ENCODE measurements at regions not wholly inside any gene's neighbourhood (a gene's known extent, or its start where the extent isn't known, plus 50 kb on each side); places are given as distances from the start of the nearest gene placed in this dataset.
"Not testable (repeated sequence)": the region's sequence is repeated elsewhere in the genome, so short reads cannot be mapped to it uniquely, and the experiment has no call there.

DNA sequence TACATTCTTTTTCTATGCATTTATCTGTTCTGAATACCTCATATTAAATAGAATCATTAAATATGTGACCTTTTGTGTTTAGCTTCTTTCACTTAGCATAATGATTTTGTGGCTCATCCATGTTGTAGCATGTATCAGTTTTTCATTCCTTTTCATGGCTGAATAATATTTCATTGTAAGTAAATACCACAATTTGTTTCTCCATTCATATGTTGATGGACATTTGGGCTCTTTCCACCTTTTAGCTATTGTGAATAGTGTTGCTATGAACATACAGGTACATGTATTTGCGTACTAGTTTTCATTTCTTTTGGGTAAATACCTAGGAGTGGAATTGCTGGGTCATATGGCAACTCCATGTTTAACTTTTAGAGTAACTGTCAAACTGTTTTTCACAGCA, 85.1 kb downstream of the GNL3L start:
- Mint-ChIP-seq H3K36me3 (ENCODE audit: low read depth) (peaks cover 7% of the 10 kb centered on the region), H3K4me3 (no peak overlapping the region), H3K4me1 (no peaks in the 10 kb centered on the region), H3K27ac (no peak overlapping the region), H3K9me3 (peaks cover 10% of the 10 kb centered on the region), H3K27me3 (no peaks in the 10 kb centered on the region)
- DNase-seq, result no peak
- intact Hi-C loops (cut with micrococcal nuclease), result no loop called here

DNA sequence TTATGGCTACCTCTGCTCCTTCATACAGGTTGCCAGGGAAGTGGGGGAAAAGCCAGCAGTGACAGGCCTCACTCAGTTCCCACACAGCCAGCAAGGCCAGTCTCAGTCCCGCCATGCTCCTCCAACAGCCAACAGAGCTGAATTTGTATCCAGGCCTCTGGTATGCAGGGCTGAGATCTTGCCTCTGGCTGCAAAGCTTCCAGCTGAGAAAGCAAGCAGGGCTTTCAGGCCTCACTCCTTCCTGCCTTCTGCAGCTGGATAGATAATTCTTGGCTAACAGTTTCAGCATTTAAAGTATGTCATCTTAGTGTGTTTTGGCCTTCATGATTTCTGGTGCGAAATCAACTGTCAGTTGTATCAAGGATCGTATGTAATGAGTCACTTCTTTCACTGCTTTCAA, 103.6 kb downstream of the GNL3L start:
- H3K27me3 Mint-ChIP-seq, result peaks cover 2% of the 10 kb centered on the region
- peaks cover 27% of the 10 kb centered on the region for H3K9me3 Mint-ChIP-seq
- peaks cover 2% of the 10 kb centered on the region for H3K4me1 Mint-ChIP-seq
- H3K4me3 Mint-ChIP-seq, result no peak overlapping the region
- intact Hi-C loops (cut with micrococcal nuclease), result loop anchor here (10.0 kb wide), 1 partner anchor 949 kb away; the partner anchor contains the start of gene HUWE1
- H3K36me3 Mint-ChIP-seq (ENCODE audit: low read depth), result peaks cover 6% of the 10 kb centered on the region
- no peak overlapping the region for H3K27ac Mint-ChIP-seq
- no peak for DNase-seq

DNA sequence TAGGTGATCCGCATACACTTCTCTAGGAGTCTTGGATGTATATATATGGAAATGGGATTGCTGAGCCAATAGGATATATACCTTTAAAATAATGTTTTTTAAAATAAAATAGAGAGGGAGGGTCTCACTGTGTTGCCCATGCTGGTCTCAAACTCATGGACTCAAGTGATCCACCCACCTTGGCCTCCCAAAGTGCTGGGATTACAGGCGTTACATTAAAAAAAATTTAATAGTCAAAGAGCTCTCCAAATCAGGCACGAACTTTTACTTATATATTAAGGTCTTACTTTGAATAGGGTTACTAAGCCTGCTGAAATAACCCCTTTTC, 109.0 kb downstream of the GNL3L start:
- Mint-ChIP-seq H3K4me1 (peaks cover 7% of the 10 kb centered on the region), H3K27ac (peak overlapping the region; percentile 100), H3K9me3 (peaks cover 11% of the 10 kb centered on the region), H3K36me3 (ENCODE audit: low read depth) (peaks cover 3% of the 10 kb centered on the region), H3K4me3 (peak overlapping the region; percentile 97), H3K27me3 (no peaks in the 10 kb centered on the region)
- intact Hi-C loops (cut with micrococcal nuclease), result loop anchor here (1.0 to 10.0 kb wide), 7 partner anchors 109 to 954 kb away; partner anchors contain the start of genes FAM120C, GNL3L, HUWE1 and PHF8
- no peak for DNase-seq

DNA sequence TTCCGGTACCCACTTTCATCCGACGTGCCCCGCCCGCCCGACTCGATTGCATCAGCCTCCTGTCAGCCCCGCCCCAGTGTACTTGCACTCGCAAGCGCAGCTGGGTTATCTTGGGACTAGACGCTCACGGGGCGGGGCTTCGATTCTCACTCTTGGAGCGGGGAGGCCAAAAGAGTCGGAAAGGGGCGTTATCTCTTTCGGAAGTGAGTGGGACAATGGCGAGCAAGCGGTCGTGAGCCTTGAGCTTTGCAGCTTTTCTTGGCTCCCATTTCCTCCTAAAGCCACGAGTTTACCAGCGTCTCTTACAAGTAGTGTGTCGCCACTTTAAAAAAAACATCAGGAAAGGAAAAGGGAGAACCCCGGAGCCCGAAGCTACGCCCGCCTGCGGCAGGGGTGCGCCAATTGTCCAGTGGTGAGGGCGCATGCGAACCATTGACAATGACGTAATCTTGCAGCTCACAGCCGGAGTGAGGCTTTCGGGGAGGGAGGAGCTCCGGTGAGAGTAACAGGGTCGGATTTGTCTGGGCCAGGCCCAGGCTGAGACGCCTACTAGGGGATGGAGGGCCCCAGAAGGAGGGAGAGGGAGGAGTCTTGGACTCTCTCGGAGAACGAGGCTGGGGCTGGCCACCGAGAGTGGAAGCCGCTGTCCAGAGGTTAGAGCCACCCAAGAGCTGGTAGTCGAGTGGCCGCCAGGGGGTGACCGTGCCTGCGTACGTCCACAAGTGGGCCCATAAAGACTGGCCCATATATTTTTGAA, 109.5 kb downstream of the GNL3L start:
- peaks cover 11% of the 10 kb centered on the region for H3K9me3 Mint-ChIP-seq
- H3K36me3 Mint-ChIP-seq (ENCODE audit: low read depth), result peaks cover 3% of the 10 kb centered on the region
- peak overlapping the region; percentile 97 for H3K4me3 Mint-ChIP-seq
- intact Hi-C loops (cut with micrococcal nuclease), result loop anchor here (1.0 to 10.0 kb wide), 8 partner anchors 109 to 955 kb away; partner anchors contain the start of genes FAM120C, GNL3L, HUWE1 and PHF8
- H3K27ac Mint-ChIP-seq, result peak overlapping the region; percentile 100
- peak; percentile 96 for DNase-seq
- H3K4me1 Mint-ChIP-seq, result peaks cover 7% of the 10 kb centered on the region
- H3K27me3 Mint-ChIP-seq, result no peaks in the 10 kb centered on the region

- Mint-ChIP-seq H3K4me1 (peaks cover 7% of the 10 kb centered on the region), H3K27me3 (no peaks in the 10 kb centered on the region), H3K4me3 (peak overlapping the region; percentile 97), H3K27ac (peak overlapping the region; percentile 100), H3K36me3 (ENCODE audit: low read depth) (peaks cover 3% of the 10 kb centered on the region), H3K9me3 (peaks cover 9% of the 10 kb centered on the region)
- intact Hi-C loops (cut with micrococcal nuclease), result loop anchor here (2.0 kb wide), 1 partner anchor 417 kb away; no protein-coding TSS in a partner anchor
- no peak for DNase-seq
Measured at GRCh38 chrX:54640103-54640690, 110.2 kb downstream of the GNL3L start.

DNA sequence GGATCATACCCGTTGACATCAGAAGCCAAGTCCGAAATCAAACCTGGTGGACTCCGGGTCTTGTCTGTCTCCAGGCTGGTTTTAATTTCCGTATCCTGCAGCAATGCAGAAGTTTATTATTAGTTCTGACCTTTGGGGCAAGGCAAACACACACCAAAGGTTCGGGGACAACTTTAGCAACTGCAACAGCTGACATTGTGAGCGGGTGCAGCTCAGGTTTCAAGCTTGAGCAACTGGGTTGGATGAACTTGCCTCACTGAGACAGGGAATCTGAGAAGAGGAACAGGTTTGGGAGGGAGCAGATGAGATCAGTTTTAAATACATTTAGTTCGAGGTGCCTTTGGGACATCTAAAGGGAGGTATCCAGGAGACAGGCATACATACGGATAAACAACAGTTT, 110.7 kb downstream of the GNL3L start:
- intact Hi-C loops (cut with micrococcal nuclease), result loop anchor here (2.0 kb wide), 1 partner anchor 416 kb away; no protein-coding TSS in a partner anchor
- Mint-ChIP-seq H3K27ac (peak overlapping the region; percentile 100), H3K36me3 (ENCODE audit: low read depth) (peaks cover 2% of the 10 kb centered on the region), H3K4me1 (peaks cover 7% of the 10 kb centered on the region), H3K9me3 (peaks cover 6% of the 10 kb centered on the region), H3K27me3 (no peaks in the 10 kb centered on the region), H3K4me3 (peak overlapping the region; percentile 97)
- peak; percentile 53 for DNase-seq

DNA sequence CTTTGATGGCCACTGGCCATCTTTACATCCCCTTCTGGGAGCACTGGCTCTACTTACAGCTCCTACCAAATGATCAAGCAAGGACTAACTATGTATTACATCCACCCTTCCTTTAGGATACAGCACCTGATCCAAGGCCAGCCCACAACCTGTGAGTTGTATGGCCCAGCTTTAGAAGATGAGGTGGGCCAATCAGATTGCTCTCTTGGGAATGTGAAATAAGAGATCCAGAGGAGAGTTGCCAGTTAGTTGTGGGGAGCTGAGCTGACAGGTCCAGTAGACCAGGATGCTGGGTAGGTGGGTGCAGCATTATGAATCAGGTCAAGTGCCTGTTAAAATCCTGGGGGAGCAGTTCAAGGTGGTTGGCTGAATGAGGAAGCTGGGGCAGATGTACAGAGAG, 111.5 kb downstream of the GNL3L start:
- H3K4me3 Mint-ChIP-seq, result no peak overlapping the region
- no peak for DNase-seq
- intact Hi-C loops (cut with micrococcal nuclease), result loop anchor here (2.0 kb wide), 1 partner anchor 415 kb away; no protein-coding TSS in a partner anchor
- no peaks in the 10 kb centered on the region for H3K36me3 Mint-ChIP-seq (ENCODE audit: low read depth)
- H3K9me3 Mint-ChIP-seq, result peaks cover 3% of the 10 kb centered on the region
- H3K27ac Mint-ChIP-seq, result no peak overlapping the region
- H3K4me1 Mint-ChIP-seq, result peaks cover 5% of the 10 kb centered on the region
- no peaks in the 10 kb centered on the region for H3K27me3 Mint-ChIP-seq

- H3K9me3 Mint-ChIP-seq; H3K27me3 Mint-ChIP-seq; H3K27ac Mint-ChIP-seq; H3K4me3 Mint-ChIP-seq; intact Hi-C loops (cut with micrococcal nuclease); H3K4me1 Mint-ChIP-seq; H3K36me3 Mint-ChIP-seq (ENCODE audit: low read depth); DNase-seq: not testable (repeated sequence)
Measured at GRCh38 chrX:54647607-54648006, 117.6 kb downstream of the GNL3L start.

DNA sequence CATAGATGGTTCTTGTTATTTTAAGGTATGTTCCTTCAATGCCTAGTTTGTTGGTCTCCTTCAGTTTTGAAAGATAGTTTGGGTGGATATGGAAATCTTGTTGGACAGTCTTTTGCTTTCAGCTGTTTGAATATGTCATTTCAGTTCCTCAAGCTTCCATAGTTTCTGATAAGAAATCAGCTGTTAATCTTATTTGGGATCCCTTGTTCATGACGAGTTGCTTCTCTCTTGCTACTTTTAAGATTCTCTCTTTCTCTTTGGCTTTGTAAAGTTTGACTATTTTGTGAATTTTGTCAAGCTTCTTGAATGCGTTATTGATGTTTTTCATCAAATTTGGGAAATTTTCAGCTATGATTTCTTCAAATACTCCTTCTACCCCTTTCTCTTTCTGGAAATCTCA, 129.5 kb downstream of the GNL3L start:
- no peaks in the 10 kb centered on the region for H3K36me3 Mint-ChIP-seq (ENCODE audit: low read depth)
- no peak for DNase-seq
- no peak overlapping the region for H3K27ac Mint-ChIP-seq
- no peaks in the 10 kb centered on the region for H3K4me1 Mint-ChIP-seq
- intact Hi-C loops (cut with micrococcal nuclease), result no loop called here
- peaks cover 3% of the 10 kb centered on the region for H3K9me3 Mint-ChIP-seq
- no peaks in the 10 kb centered on the region for H3K27me3 Mint-ChIP-seq
- H3K4me3 Mint-ChIP-seq, result no peak overlapping the region

- Mint-ChIP-seq H3K27me3 (no peaks in the 10 kb centered on the region), H3K4me1 (no peaks in the 10 kb centered on the region), H3K27ac (no peak overlapping the region), H3K9me3 (peaks cover 8% of the 10 kb centered on the region), H3K36me3 (ENCODE audit: low read depth) (no peaks in the 10 kb centered on the region), H3K4me3 (no peak overlapping the region)
- intact Hi-C loops (cut with micrococcal nuclease), result no loop called here
- DNase-seq, result no peak
Measured at GRCh38 chrX:54675762-54676161, 122.3 kb downstream of the ITIH6 start.

GRCh38 chrX:54695231-54695630, 102.8 kb downstream of the ITIH6 start:
- Mint-ChIP-seq H3K4me1 (no peaks in the 10 kb centered on the region), H3K36me3 (ENCODE audit: low read depth) (no peaks in the 10 kb centered on the region), H3K27ac (no peak overlapping the region), H3K27me3 (no peaks in the 10 kb centered on the region), H3K4me3 (no peak overlapping the region), H3K9me3 (no peaks in the 10 kb centered on the region)
- intact Hi-C loops (cut with micrococcal nuclease), result no loop called here
- no peak for DNase-seq

- Mint-ChIP-seq H3K4me3 (no peak overlapping the region), H3K27ac (no peak overlapping the region)
- intact Hi-C loops (cut with micrococcal nuclease), result no loop called here
Measured at GRCh38 chrX:54695816-54696487, 102.1 kb downstream of the ITIH6 start.

More at GRCh38 chrX:54695816-54696487, 102.1 kb downstream of the ITIH6 start:
- Mint-ChIP-seq H3K27me3 (no peaks in the 10 kb centered on the region), H3K36me3 (ENCODE audit: low read depth) (no peaks in the 10 kb centered on the region), H3K9me3 (no peaks in the 10 kb centered on the region), H3K4me1 (no peaks in the 10 kb centered on the region)
- DNase-seq, result no peak
